GM19238 (cell line): ENCODE measurements at regions not wholly inside any gene's neighbourhood (a gene's known extent, or its start where the extent isn't known, plus 50 kb on each side); places are given as distances from the start of the nearest gene placed in this dataset.
"Not testable (repeated sequence)": the region's sequence is repeated elsewhere in the genome, so short reads cannot be mapped to it uniquely, and the experiment has no call there.

Source experiments
- DNase-seq: peaks from one replicate; pipeline ENCODE4 v3.0.0; 2011; ENCODE audit warnings: low spot score; ENCODE audit not compliant: insufficient read length

- DNase-seq = no peak
Measured at GRCh38 chr10:61018146-61018545, 74.2 kb upstream of the RHOBTB1 start.

- no peak for DNase-seq
Measured at GRCh38 chr10:61016630-61017029, 72.6 kb upstream of the RHOBTB1 start.

GRCh38 chr10:61016007-61016406, 72.0 kb upstream of the RHOBTB1 start:
- no peak for DNase-seq

GRCh38 chr10:61010863-61011262, 66.9 kb upstream of the RHOBTB1 start:
- no peak for DNase-seq

GRCh38 chr10:61003069-61003468, 59.1 kb upstream of the RHOBTB1 start:
- DNase-seq = not testable (repeated sequence)

GRCh38 chr10:61001731-61002122, 57.7 kb upstream of the RHOBTB1 start:
- DNase-seq = no peak

GRCh38 chr10:61000769-61001730, 57.1 kb upstream of the RHOBTB1 start:
- no peak for DNase-seq

- no peak for DNase-seq
Measured at GRCh38 chr10:60998932-60999331, 54.9 kb upstream of the RHOBTB1 start.

- DNase-seq = no peak
Measured at GRCh38 chr10:60994128-60994527, 50.1 kb upstream of the RHOBTB1 start.
